HG03159 (cell line): ENCODE measurements at regions not wholly inside any gene's neighbourhood (a gene's known extent, or its start where the extent isn't known, plus 50 kb on each side); places are given as distances from the start of the nearest gene placed in this dataset.

ENCODE experiments used
- ATAC-seq: cut with Tn5 transposase; IDR thresholded peaks from one replicate; pipeline ENCODE4 v1.9.1; 2021; ENCODE audit warnings: mild to moderate bottlenecking, moderate library complexity; ENCODE audit not compliant: unreplicated experiment

DNA sequence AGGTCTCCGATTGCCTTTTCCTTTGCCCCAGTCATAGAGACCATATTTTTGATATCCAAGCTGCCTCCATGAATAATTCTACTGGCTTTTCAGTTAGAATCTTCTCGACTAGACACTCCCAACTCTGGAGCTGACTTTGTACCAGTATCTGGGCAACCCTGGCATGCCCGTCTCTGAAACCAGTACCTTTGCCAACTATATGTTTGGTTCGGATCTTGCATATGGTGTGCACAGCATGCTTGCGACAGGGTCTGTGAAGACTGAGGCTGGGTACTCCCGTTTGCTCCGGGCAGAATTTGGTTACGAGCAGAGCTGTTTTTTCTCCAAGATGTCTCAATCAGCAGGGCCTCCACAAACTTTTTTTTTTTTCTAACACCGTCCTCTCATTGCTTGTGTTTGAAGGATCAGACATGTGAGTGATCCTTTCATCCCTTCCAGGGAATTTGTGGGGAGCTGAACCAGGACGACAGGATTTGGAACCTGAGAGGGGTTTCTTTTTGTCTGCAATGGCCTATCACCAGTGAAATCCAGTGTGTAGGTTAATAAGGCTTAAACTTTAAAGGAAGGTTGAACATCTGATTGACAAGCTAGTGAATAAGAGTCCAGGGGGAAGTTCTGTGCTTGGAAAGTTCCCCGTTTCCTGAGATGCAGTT, 322.3 kb downstream of the MYCN start:
- ATAC-seq, result no peak

GRCh38 chr2:16261791-16262190, 321.4 kb downstream of the MYCN start:
- ATAC-seq, result no peak

- ATAC-seq, result no peak
These were observed 320.7 kb downstream of the MYCN start for GRCh38 chr2:16261071-16261470.

DNA sequence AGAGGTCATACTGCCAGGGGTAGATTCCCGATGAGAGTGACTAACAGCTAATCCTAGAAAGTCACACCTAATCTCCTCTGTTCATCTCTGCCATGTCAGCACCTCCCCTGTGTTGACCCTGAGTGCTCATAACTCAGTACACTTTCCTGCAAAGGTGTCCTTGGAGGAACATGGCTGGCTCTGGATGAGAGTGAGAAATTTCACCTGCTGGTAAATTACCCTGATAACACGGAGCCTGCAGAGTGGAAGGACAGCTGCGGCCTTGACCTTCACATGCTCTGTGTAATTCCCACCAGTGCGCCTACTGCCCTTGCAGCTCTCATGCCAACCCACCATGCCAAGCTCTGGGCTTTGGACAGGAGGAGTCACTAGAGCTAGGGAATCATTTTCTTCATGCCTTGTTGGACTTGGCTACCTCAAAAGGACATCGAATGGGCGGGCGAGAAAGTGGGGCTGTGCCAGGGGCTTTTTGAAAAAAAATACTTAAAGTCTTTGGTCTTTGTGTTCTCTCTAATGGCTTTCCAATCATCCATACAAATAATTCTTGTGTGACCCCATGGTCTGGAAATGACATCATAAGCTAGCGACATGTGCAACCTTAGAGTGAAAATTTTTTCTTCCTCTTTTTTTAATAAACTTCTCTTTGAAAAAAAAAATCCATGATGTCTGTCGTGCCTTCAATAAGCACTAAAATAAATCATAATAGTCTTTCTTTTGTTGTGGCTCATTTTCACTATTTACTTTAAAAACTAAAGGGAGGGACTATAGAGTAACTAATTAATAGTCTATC, 319.9 kb downstream of the MYCN start:
- no peak for ATAC-seq

- no peak for ATAC-seq
These were observed 318.7 kb downstream of the MYCN start for GRCh38 chr2:16259010-16259409.

DNA sequence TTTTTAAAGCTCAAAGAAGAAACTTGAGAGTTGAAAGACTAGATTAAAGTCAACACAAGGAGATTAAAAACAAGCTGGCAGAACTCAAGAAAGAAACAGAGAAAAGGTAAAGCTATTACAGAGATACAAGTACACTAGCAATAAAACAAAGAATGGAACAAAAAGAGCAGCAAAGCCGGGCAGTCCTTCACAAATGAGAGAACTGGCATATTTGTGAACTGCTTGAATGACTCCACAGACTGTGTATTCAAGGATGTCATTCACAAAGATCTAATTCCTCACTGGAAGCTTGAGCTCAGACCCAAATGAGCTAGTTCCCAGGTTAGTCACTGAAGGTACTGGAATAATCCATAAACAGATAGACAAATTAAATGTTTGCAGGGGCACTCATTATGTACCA, 318.0 kb downstream of the MYCN start:
- no peak for ATAC-seq

- ATAC-seq, result no peak
These were observed 317.1 kb downstream of the MYCN start for GRCh38 chr2:16257322-16258028.

GRCh38 chr2:16256601-16257321, 316.4 kb downstream of the MYCN start:
- ATAC-seq, result no peak

DNA sequence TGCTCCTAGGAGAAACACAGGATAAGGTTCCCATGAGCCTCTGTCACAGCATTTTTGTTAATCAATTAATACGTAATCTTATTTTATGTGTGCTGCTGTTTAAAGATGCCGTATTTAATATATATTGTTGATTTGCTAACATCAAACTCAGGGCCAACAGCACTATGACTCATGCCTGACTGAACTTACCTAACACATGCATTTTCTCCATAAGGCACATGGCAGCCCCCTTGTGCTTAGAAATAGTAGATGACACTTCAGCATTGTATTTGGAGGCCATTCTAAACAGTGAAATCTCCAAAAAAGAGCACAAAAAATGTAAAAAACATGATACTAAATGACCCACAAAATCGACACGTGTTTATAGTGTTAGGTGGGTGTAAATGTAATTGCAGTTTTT, 314.8 kb downstream of the MYCN start:
- ATAC-seq, result no peak

- ATAC-seq, result no peak
These were observed 314.1 kb downstream of the MYCN start for GRCh38 chr2:16254356-16254965.

- ATAC-seq, result no peak
These were observed 312.9 kb downstream of the MYCN start for GRCh38 chr2:16253291-16253690.

DNA sequence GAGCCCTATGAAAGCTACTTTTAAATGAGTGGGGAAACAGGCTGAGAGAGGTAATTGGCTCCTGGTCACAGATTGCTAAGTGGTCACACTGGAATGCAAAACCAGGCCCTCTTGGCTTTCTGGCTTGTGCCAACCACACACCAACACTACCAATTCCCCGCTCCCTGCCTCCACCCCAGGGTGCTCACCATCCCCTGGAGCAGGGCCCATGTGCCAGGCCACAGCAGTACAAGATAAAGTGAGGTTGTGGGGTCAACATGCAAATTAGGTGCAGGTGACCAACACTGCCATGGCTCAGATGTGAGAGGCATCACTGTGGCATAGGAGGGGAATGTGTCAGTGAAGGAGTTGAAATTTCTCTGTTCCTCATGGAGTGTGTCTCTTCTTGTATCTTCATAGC, 312.5 kb downstream of the MYCN start:
- no peak for ATAC-seq

GRCh38 chr2:16252251-16252650, 311.9 kb downstream of the MYCN start:
- no peak for ATAC-seq

DNA sequence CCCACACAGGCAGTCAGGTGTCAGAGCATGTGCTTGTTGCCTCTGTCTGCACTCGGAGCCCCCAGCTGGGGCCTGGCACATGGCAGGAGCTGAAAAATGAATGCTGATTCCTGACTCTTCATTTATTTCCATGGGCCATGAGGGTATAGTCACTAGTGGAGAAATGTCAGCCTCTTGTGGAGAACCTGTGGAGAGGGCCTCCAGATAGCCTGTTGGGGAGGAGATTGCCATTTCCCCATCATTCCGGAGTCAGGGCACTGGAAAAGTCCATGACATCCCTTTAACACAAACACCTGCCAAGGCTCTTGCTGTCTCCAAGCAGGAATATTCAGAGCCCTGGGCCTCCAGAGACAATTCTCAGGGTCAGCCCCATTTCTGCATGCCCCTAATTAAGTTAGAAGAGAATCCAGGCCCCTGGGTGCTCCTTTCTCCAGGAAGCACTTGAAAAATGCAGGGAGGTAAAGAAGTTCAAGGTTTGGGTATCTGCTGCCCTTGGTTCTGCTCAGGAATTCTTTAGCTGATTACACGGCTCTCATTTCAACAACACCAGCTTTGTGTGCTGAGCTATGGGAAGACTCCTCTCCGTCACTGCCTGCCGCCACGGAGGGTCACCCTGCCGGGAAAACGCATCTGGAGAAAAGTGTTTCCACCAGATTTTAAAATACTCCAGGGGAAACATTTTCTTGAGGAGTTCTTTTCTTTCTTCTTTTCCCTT, 311.3 kb downstream of the MYCN start:
- no peak for ATAC-seq

DNA sequence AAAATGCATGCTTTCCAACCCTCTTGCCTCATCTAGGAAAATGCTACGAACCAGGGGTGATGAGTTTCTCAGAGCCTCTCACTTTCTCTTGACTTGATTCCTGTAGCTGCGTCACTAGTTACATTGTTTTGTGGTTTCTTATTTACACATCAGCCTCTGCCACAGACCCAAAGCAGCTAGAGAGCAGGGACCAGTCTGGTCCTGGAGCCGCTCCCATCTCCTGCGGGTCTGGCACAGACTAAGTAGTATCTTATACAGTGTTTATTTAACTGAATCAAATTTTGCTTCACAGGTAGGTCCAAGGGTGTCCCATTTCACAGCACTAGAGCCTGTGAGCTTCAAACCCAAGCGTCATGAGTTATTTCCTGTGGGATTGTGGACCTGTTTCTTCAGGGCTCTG, 310.5 kb downstream of the MYCN start:
- ATAC-seq, result no peak

DNA sequence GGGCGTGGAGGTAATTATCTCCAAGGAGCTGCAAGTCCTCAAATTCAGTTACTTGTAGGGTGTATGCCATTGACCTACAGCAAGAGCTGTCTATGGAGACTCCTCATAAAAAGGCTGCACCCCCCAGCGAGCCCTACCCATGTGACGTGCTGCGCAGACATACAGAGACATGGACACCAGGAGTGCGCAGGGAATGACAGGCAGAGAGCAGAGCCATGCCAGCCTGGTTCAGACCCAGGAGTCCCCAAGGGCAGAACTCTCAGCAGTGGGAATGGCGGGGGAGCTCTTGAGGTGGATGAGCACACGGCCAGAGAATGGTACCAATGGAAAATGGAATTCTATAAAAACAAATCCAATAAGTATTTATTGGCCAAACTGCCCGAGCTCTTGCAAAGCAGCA, 310.1 kb downstream of the MYCN start:
- no peak for ATAC-seq

- no peak for ATAC-seq
These were observed 309.7 kb downstream of the MYCN start for GRCh38 chr2:16250056-16250425.

DNA sequence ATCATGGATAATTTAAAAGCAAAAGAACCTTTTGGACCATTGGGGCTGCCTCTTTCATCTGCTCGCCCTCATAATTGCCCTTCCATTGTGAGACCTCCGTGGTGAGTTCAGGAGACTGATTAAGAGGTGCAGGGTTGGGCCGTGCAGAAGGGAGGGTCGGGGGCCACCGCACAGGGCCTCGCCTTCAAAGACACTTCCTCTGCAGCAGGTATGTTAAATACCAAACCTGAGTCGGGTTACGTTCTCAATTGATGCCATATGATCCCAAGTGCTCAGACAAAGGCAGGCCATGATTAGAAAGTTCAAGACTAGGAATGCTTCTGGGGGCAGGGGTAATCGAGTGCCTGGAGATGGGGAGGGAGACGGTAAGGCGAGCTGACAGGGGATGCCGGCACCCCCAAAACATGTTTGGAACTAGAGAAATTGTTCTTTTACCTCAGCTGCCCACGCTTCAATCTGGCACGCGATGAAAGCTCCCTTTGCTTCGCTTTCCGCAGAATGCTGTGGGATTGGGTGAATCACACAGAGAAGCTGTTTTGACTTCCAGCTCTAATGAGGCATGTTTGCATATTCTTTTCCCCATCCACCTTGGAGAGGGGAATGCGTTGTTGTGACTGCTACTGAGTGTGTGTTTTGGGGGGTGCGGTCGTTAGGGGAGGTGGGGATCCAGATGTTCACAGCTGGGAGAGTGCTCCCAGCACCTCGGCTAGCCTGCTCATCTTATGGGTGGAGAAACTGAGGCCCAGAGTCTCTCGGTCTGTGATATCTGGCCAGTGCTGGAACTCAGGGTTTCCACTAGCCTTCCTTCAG, 309.1 kb downstream of the MYCN start:
- ATAC-seq, result no peak

DNA sequence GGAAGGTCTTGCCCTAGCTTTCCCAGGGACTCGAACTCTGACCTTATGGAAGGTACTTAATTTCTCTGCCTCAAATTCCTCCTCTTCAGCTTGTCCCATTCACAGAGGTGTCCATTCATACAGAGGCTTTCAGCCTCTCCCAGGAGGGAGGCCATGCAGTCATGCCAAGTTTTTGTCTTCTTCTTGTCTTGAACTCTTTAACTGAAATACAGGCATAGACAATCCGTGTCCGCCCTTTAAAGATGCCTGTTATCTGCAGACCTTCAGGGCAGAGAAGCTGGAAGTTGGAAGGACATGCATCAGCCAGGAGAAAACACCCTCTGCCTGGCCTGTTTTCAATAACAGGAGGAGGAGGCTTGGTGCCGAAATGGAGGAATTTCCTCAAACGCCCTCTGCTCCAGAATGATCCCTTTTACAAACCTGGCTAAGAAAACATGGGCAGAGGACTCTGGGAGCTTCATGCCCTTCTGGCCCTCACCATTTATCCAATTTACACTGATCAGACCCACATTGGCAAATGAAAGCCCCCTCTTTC, 308.3 kb downstream of the MYCN start:
- ATAC-seq, result no peak
